ENCODE measurements at regions not wholly inside any gene's neighbourhood (a gene's known extent, or its start where the extent isn't known, plus 50 kb on each side); places are given as distances from the start of the nearest gene placed in this dataset.

DNA sequence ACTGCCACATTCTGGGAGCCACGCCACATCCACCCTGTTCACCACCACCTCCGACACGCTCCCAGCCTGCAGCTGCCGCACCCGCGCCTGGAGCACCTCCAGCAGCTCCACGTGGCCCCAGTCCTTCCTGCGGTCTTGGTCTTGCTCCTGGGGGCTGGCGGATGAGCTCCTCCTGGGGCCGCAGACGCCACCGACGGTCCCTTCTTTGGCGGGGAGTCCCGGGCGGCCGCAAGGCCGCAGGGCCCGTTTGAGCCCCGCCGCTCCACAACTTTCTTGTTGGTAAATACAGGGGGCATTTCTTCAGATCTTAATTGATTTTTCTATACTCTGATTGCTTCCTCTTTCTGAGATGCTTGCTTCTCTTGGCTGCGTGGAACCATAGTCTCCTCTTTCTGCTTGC lies 75.3 kb upstream of the MED13 start:
- TF ChIP-seq, protein P1, sequence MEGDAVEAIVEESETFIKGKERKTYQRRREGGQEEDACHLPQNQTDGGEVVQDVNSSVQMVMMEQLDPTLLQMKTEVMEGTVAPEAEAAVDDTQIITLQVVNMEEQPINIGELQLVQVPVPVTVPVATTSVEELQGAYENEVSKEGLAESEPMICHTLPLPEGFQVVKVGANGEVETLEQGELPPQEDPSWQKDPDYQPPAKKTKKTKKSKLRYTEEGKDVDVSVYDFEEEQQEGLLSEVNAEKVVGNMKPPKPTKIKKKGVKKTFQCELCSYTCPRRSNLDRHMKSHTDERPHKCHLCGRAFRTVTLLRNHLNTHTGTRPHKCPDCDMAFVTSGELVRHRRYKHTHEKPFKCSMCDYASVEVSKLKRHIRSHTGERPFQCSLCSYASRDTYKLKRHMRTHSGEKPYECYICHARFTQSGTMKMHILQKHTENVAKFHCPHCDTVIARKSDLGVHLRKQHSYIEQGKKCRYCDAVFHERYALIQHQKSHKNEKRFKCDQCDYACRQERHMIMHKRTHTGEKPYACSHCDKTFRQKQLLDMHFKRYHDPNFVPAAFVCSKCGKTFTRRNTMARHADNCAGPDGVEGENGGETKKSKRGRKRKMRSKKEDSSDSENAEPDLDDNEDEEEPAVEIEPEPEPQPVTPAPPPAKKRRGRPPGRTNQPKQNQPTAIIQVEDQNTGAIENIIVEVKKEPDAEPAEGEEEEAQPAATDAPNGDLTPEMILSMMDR (IDR thresholded peaks at IDR 0.05) = no peak
- TF ChIP-seq POLR2A (IDR thresholded peaks at IDR 0.05) = no peak
